ENCODE measurements at regions not wholly inside any gene's neighbourhood (a gene's known extent, or its start where the extent isn't known, plus 50 kb on each side); places are given as distances from the start of the nearest gene placed in this dataset.
"Not testable (repeated sequence)": the region's sequence is repeated elsewhere in the genome, so short reads cannot be mapped to it uniquely, and the experiment has no call there.

- H3K4me1 Mint-ChIP-seq, result no peaks in the 10 kb centered on the region
- peaks cover 19 to 33% of the 10 kb centered on the region in 2 donors for H3K27me3 Mint-ChIP-seq
- H3K36me3 Mint-ChIP-seq, result no peaks in the 10 kb centered on the region
- H3K9me3 Mint-ChIP-seq, result no peaks in the 10 kb centered on the region
- ATAC-seq (replicated peaks), result no peak
- no peak for DNase-seq
- no peak overlapping the region for H3K27ac Mint-ChIP-seq
- no peak overlapping the region for H3K4me3 Mint-ChIP-seq
Observed at GRCh38 chr11:69578167-69578566, 62.8 kb upstream of the CCND1 start.

- Mint-ChIP-seq H3K27ac (no peak overlapping the region), H3K4me3 (no peak overlapping the region), H3K36me3 (no peaks in the 10 kb centered on the region), H3K27me3 (peaks cover 12 to 31% of the 10 kb centered on the region in 2 donors), H3K9me3 (peaks cover 0 to 5% of the 10 kb centered on the region in 2 donors), H3K4me1 (no peaks in the 10 kb centered on the region)
- no peak for ATAC-seq (replicated peaks)
- DNase-seq, result no peak
Observed at GRCh38 chr11:69580529-69580928, 60.4 kb upstream of the CCND1 start.

- Mint-ChIP-seq H3K9me3 (peaks cover 0 to 5% of the 10 kb centered on the region in 2 donors), H3K27ac (no peak overlapping the region), H3K36me3 (no peaks in the 10 kb centered on the region), H3K27me3 (peaks cover 12 to 20% of the 10 kb centered on the region in 2 donors), H3K4me1 (no peaks in the 10 kb centered on the region), H3K4me3 (no peak overlapping the region)
- ATAC-seq (replicated peaks) (no peak), DNase-seq (no peak)
Observed at GRCh38 chr11:69582756-69583467, 58.0 kb upstream of the CCND1 start.

GRCh38 chr11:69584160-69584559 is 56.8 kb upstream of the CCND1 start:
- H3K27me3 Mint-ChIP-seq, result peaks cover 13 to 29% of the 10 kb centered on the region in 2 donors
- no peak overlapping the region for H3K27ac Mint-ChIP-seq
- ATAC-seq (replicated peaks), result no peak
- no peak overlapping the region for H3K4me3 Mint-ChIP-seq
- H3K36me3 Mint-ChIP-seq, result no peaks in the 10 kb centered on the region
- peaks cover 0 to 5% of the 10 kb centered on the region in 2 donors for H3K9me3 Mint-ChIP-seq
- no peak for DNase-seq
- no peaks in the 10 kb centered on the region for H3K4me1 Mint-ChIP-seq

GRCh38 chr11:69585385-69585784 is 55.6 kb upstream of the CCND1 start:
- Mint-ChIP-seq H3K27ac (no peak overlapping the region), H3K4me1 (no peaks in the 10 kb centered on the region), H3K4me3 (no peak overlapping the region), H3K9me3 (peaks cover 0 to 7% of the 10 kb centered on the region in 2 donors), H3K36me3 (no peaks in the 10 kb centered on the region), H3K27me3 (peaks cover 13 to 34% of the 10 kb centered on the region in 2 donors)
- no peak for ATAC-seq (replicated peaks)
- no peak for DNase-seq

- H3K36me3 Mint-ChIP-seq, result no peaks in the 10 kb centered on the region
- H3K9me3 Mint-ChIP-seq, result peaks cover 0 to 7% of the 10 kb centered on the region in 2 donors
- no peak overlapping the region for H3K4me3 Mint-ChIP-seq
- peaks cover 13 to 34% of the 10 kb centered on the region in 2 donors for H3K27me3 Mint-ChIP-seq
- no peaks in the 10 kb centered on the region for H3K4me1 Mint-ChIP-seq
- ATAC-seq (replicated peaks) (no peak), DNase-seq (no peak)
- H3K27ac Mint-ChIP-seq, result no peak overlapping the region
Observed at GRCh38 chr11:69587454-69588090, 53.4 kb upstream of the CCND1 start.

- no peak for DNase-seq
- Mint-ChIP-seq H3K9me3 (peaks cover 0 to 7% of the 10 kb centered on the region in 2 donors), H3K4me1 (no peaks in the 10 kb centered on the region), H3K36me3 (no peaks in the 10 kb centered on the region), H3K4me3 (no peak overlapping the region), H3K27me3 (peaks cover 13 to 34% of the 10 kb centered on the region in 2 donors), H3K27ac (peak overlapping the region; percentile 59)
- ATAC-seq (replicated peaks), result no peak
Observed at GRCh38 chr11:69588270-69588669, 52.7 kb upstream of the CCND1 start.

- not testable (repeated sequence) for H3K4me1 Mint-ChIP-seq; H3K4me3 Mint-ChIP-seq; H3K9me3 Mint-ChIP-seq; H3K27ac Mint-ChIP-seq; H3K36me3 Mint-ChIP-seq; ATAC-seq (replicated peaks); DNase-seq
- peaks cover 13 to 29% of the 10 kb centered on the region in 2 donors for H3K27me3 Mint-ChIP-seq
Observed at GRCh38 chr11:69590088-69590487, 50.9 kb upstream of the CCND1 start.
